AG09319 (cell line): ENCODE measurements at regions not wholly inside any gene's neighbourhood (a gene's known extent, or its start where the extent isn't known, plus 50 kb on each side); places are given as distances from the start of the nearest gene placed in this dataset.

Experiments
- DNase-seq: peaks from one replicate; pipeline ENCODE4 v3.0.0-alpha.2; 2010; ENCODE audit warnings: low read depth; ENCODE audit errors: extremely low read depth
- TF ChIP-seq, protein P1 (sequence below): IDR thresholded peaks from 2 replicates; pipeline ENCODE4 v1.5.1; 2011; ENCODE audit warnings: low read depth, mild to moderate bottlenecking, inconsistent platforms, low read length, moderate library complexity

DNA sequence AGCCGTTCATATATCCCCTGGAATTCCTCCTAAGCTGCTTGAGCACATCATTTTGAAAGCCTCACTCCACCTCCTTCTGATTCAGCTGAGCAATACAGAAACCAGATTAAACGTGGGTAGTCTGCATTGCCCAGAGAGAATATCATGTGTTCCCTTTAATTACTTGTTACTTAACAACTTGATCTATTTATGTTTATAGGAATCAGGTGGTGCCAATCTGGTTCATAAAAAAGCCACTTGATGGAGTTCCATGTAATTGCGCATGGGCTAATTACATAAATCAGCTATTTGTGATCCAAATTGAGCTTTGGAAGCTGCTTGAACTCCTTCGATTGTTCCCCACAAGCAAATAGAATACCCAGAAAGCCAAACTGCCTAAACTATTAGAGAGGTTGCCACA, 114.7 kb upstream of the ADCY1 start:
- TF ChIP-seq, protein P1, sequence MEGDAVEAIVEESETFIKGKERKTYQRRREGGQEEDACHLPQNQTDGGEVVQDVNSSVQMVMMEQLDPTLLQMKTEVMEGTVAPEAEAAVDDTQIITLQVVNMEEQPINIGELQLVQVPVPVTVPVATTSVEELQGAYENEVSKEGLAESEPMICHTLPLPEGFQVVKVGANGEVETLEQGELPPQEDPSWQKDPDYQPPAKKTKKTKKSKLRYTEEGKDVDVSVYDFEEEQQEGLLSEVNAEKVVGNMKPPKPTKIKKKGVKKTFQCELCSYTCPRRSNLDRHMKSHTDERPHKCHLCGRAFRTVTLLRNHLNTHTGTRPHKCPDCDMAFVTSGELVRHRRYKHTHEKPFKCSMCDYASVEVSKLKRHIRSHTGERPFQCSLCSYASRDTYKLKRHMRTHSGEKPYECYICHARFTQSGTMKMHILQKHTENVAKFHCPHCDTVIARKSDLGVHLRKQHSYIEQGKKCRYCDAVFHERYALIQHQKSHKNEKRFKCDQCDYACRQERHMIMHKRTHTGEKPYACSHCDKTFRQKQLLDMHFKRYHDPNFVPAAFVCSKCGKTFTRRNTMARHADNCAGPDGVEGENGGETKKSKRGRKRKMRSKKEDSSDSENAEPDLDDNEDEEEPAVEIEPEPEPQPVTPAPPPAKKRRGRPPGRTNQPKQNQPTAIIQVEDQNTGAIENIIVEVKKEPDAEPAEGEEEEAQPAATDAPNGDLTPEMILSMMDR, result no peak
- no peak for DNase-seq

DNA sequence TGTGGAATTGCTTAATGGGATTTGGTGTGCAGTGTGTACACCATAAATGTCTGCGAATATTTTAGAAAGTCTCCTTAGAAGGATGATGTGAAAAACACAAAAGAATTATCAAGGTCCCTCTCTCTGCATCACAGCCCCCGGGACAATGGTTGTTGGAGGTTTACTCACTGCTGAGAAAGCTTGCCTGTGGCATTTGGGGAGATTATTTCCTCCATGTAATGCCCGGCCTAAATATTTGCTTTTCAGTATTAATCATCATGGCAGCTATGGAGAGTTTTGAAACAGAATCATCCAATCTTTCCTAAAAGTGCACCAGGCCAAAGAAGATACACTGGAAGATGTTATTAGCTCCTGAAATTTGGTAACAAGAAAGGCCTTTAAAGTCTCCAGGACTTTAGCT, 113.8 kb upstream of the ADCY1 start:
- TF ChIP-seq, protein P1, result no peak

DNA sequence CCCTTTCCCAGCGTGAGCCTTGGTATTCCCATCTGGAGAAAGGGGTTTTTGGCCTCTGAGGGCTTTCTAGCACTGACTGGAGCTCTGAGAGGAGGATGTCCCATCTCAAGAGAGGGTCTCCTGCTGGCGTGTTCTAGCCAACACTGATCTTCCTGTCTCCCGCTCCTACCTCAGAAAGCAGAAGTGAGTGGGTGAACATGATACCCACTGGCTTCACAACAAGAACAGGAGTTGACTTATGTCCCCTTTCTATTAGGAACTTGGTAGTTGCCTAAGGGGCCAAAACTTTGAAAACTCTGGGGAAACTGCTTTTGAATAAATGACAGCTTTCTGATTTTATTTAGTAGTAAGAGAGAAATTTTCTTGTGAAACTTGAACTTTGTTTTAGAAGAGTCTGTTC, 113.1 kb upstream of the ADCY1 start:
- no peak for DNase-seq
- TF ChIP-seq, protein P1, result no peak

More for the DNA sequence above, 113.8 kb upstream of the ADCY1 start:
- DNase-seq, result no peak

DNA sequence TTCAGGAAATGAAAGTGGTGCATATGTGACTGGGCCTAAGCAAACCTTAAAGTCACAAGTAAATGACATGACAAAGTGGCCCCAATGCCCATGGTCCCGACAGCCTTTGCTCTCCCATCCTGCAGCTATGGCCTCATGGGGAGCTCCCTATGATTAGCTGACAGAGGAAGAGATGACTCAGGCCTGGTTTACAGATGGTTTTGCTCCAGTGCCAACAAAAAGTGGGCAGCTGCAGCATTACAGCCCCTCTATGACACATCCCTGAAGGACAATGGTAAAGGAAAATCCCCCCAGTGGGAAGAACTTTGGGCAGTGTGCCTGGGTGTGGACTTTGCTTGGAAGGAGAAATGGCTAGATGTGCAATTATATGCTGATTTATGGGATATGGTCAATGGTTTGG, 105.1 kb upstream of the ADCY1 start:
- DNase-seq, result no peak
- TF ChIP-seq, protein P1, result no peak

DNA sequence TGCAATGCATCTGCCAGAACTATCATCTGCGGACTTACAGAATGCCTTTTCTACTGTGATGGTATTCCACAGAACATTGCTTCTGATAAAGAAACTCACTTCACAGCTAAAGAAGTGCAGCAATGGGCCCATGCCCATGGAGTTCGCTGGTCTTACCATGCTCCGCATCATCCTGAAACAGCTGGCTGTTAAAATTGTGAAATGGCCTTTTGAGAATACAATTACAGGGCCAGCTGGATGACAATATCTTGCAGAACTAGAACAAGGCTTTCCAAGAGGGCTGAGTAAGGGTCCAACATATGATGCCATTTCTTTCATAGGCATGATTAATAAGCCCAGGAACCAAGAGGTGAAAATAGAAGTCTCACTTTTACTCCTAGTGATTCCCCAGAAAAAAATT, 104.1 kb upstream of the ADCY1 start:
- DNase-seq, result no peak
- TF ChIP-seq, protein P1, result no peak

DNA sequence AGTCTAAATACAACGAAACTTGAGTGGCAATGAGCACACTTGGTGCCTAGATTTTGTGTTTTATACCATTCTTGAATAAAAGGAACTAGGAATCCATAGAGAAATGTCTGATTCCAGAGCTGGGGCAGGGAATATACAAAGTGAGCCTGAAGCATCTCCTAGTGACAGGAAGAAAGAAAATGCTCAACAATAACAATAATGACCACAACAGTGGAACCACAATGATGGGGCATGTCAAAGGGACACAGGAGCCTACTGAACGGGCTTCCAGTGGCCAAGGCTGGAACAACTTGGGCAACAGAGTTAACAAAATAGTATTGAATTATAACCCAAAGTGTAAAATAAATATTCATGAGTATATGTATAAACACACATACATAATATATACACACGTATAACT, 94.4 kb upstream of the ADCY1 start:
- TF ChIP-seq, protein P1, result no peak; the same call in 1 of the 2 replicates
- no peak for DNase-seq

DNA sequence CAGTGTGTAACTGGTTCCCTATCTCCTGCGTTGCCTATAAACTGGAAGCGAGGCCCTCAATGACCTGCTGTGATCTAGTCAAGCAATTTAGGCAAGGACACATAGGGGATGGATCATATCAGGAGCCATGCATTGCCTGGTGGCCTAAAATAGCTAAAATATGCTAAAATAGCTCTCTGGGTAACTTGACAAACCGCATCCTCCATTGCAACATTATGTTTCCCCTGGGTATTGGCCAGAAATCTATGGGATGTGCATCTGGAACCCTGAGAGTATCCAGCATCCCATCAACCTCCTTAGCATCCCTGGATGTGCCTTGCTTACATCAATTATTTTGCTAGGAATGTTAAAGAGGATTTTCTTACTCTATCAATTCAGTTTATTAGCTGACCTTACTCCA, 91.7 kb upstream of the ADCY1 start:
- no peak for DNase-seq
- TF ChIP-seq, protein P1, result no peak
